ENCODE measurements at regions not wholly inside any gene's neighbourhood (a gene's known extent, or its start where the extent isn't known, plus 50 kb on each side); places are given as distances from the start of the nearest gene placed in this dataset.

DNA sequence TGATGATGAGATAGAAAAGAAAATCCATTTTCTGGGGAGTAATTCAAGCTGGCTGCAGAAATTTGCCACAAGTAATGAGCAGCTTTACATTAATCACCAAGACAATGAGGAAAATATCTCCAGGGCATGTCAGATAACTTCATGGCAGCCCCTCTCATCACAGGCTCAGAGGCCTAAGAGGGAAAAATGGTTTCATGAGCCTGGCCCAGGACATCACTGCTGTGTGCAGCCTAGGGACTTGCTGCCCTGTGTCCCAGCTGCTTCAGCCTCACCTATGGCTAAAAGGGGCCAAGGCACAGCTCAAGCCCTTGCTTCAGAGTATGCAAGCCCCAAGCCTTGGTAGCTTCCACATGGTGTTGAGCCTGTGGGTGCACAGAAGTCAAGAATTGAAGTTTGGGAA is 161.7 kb downstream of the OPA1 start:
- no peak for DNase-seq

GRCh38 chr3:193756536-193756935 is 163.5 kb downstream of the OPA1 start:
- DNase-seq, result no peak

DNA sequence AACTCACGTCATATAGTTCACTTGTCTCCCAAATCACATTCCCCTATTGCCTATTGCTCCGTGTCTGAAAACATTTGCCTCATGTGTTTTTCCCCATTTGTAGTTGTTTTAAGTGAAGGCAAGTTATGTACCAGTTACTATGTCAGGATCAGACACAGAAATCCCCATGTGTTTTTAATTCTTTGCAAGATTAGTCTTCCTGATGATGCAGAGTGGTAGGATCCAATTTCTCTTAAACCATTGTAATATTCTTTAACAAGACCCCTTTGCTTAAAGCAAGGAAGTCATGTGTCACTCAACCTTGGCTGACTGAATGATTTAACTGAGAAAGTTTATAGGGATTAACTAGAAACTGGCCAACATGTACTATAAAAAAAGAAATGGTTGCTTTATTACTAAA is 164.4 kb downstream of the OPA1 start:
- DNase-seq, result no peak

GRCh38 chr3:193761969-193762368 is 169.0 kb downstream of the OPA1 start:
- DNase-seq, result no peak

DNA sequence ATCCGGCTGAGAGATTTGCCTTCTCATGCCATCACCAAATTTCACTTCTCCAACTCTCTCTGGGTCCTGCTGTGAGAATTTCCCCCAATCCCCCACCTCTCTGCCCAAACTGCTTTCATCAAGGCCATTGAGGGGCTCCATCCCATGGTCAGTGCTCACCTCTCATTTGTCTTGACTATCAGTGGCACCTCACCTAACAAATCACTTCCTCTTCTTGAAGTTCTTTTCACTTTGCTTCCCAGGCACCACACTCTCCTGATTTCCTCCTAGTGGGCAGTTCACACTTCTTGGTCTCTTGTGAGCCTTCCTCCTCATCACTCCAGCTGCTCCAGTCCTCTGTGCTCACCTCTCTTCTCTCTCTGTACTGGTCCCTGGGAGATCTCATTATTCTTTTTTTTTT is 169.6 kb downstream of the OPA1 start:
- no peak for DNase-seq

GRCh38 chr3:193764959-193765358 is 172.0 kb downstream of the OPA1 start:
- DNase-seq, result no peak

- DNase-seq, result no peak
These were observed 174.5 kb downstream of the OPA1 start for GRCh38 chr3:193767353-193768069.

DNA sequence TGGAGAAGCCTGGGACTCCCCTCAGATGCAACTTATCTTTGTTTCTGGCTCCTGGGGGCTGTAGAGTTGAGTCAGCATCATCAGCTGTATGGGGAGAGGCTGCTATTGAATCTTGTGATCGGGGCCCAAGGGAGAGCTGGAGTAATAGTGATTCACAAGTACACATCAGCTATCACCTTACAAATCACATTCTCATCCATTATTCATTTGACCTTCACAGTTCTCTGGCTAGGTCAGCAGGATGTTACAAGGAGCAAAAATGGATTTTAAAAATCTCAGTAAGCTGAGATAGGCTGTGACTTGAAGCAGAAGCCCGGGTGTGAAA is 175.0 kb downstream of the OPA1 start:
- no peak for DNase-seq

DNA sequence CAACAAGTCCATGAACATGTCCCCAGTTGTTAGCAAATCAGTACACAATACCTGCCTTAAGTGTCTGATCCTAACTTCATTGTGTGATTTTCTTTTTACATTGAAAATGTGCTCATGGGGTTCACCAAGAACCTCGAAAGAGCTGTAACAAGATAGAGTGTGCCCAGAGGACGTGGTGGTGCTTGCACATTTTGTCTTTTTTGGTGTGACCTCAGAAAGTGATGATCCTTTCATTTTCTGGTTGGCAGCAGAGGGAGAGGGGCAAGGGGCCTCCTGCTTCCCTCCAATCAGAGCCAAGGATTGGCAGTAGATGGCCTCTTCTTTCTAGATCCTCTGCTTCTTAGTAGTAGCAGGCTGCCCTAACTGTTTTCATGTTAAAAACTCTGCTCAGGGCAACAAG is 176.4 kb downstream of the OPA1 start:
- DNase-seq, result no peak

- DNase-seq, result no peak
These were observed 178.1 kb downstream of the OPA1 start for GRCh38 chr3:193771011-193771652.

- no peak for DNase-seq
These were observed 178.8 kb downstream of the OPA1 start for GRCh38 chr3:193771653-193772421.

DNA sequence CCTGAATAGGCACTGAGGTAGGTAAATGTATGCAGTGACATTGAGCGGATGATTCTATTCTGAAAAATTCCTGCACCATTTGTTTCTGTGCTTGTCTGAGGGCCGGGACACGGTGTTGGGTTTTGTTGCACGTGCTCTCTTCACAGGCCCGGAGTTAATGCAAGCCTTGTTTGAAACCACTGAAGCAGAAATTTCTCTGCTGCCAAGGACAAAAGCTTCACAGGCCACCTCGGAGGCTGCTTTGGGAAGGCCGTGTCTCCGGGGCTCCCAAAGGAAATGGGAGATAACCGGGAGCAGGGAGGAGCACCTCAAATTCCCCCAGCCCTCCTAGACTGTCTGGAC is 179.4 kb downstream of the OPA1 start:
- DNase-seq, result no peak

GRCh38 chr3:193773266-193774220 is 180.5 kb downstream of the OPA1 start:
- no peak for DNase-seq

DNA sequence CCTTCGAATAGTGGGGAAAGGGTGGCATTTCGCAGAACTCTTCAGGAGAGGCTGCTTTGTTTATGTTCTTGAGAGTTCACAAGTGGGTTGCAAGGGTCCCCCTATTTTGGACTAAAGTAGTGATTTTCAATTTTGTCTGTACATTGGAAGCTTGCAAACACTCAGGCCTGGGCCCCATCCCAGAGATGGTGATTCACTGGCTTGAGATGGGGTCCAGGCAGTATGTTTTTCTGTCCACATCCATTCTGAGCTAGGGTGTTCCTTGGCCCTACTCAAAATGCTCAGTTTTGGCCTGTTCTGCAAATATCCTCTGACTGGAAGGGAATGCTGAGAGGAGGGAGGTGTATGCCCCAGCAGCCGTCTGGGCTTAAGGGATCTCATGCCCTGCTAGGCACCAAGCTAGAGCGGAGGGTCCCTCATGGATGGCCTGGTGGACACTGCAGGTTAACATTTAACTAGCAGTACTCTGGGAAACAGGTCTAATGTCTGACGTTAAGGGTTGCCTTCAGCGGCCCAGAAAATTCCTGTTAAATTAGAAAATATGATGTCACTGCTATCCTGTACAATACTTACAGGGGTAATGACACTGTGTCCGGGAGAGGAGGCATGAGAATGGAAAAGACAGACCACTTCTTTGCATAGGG is 181.4 kb downstream of the OPA1 start:
- DNase-seq, result no peak

GRCh38 chr3:193774916-193775285 is 181.9 kb downstream of the OPA1 start:
- no peak for DNase-seq

- DNase-seq, result no peak
These were observed 182.5 kb downstream of the OPA1 start for GRCh38 chr3:193775421-193776077.

- no peak for DNase-seq
These were observed 183.8 kb downstream of the OPA1 start for GRCh38 chr3:193776626-193777358.

DNA sequence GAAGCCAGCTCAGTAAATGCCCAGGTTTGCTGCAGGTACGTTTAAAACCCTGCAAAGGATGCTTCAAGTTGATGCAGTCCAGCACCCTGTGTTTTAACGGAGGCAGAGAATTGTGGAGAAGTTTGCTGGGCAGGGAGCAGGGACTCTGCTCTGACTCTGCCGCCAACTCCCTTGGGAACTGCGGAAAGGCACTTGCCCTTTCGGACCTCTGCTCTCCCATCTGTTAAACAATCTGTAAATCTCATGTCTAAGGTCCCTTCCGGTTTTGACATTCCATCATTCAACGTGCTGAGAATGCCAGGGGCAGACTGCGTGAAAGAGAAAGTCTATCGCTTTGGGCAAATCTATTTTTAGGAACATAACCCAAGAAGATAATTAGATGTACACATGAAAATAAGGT is 184.5 kb downstream of the OPA1 start:
- DNase-seq, result peak; percentile 39

DNA sequence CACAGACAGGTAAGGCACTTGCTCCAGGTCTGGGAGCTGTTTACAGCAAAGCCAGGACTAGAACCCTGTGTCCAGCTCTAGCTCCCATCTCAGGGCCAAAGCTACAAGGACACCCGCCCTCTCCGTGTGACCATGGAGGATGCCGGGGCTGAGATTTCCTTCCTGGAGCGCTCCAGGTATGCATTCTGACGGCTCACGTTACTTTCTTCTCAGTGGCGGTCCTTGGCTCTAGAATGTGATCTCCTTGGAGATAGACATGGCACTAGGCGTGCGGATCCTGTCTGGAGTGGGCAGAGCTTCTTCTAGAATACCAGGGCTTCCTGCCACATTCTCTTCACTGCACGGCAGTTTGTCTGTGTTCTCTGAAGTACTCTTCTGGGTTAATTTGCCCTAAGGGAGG is 185.7 kb downstream of the OPA1 start:
- no peak for DNase-seq

DNA sequence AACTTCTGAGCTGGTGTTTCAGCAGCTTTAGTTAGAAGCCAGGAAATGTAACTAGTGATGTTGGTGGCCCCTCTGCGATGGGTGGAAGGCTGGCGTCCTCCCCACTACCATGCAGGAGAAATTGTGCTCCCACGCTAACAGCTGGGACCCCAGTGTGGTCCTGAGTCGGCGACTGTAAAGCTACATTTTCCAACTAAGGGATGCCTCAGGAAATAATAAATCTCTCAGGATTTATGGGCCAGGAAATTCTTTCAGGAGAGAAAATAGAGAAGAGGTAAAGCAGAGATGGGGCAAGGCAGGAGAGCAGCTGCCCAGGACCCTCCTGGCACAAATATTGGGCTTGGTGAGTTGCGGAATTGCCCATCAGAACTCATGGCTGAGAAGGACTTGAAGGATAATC is 186.9 kb downstream of the OPA1 start:
- DNase-seq, result no peak

- no peak for DNase-seq
These were observed 187.4 kb downstream of the OPA1 start for GRCh38 chr3:193780397-193780796.
